Activated CD4-positive, alpha-beta T cell treated with anti-CD3 and anti-CD28 coated beads, Interleukin-2, amount 50 U/mL, for 1 hour (primary cell): ENCODE measurements at regions not wholly inside any gene's neighbourhood (a gene's known extent, or its start where the extent isn't known, plus 50 kb on each side); places are given as distances from the start of the nearest gene placed in this dataset.
"Not testable (repeated sequence)": the region's sequence is repeated elsewhere in the genome, so short reads cannot be mapped to it uniquely, and the experiment has no call there.

Source experiments
- DNase-seq: peaks from one replicate; pipeline ENCODE4 v3.0.0-alpha.2; 2020

- DNase-seq, result no peak
Measured at GRCh38 chr3:118504906-118505305, 529.7 kb downstream of the IGSF11 start.

GRCh38 chr3:118505784-118506183 lies 528.9 kb downstream of the IGSF11 start:
- DNase-seq, result no peak

GRCh38 chr3:118511402-118511801 lies 523.2 kb downstream of the IGSF11 start:
- DNase-seq, result no peak

GRCh38 chr3:118512301-118512700 lies 522.3 kb downstream of the IGSF11 start:
- no peak for DNase-seq

GRCh38 chr3:118525077-118525476 lies 509.6 kb downstream of the IGSF11 start:
- DNase-seq, result no peak

GRCh38 chr3:118526758-118527513 lies 507.7 kb downstream of the IGSF11 start:
- DNase-seq, result no peak

GRCh38 chr3:118527514-118528044 lies 507.1 kb downstream of the IGSF11 start:
- no peak for DNase-seq

GRCh38 chr3:118529554-118529953 lies 505.1 kb downstream of the IGSF11 start:
- DNase-seq, result no peak

GRCh38 chr3:118530350-118530922 lies 504.2 kb downstream of the IGSF11 start:
- no peak for DNase-seq

- not testable (repeated sequence) for DNase-seq
Measured at GRCh38 chr3:118530927-118531356, 503.7 kb downstream of the IGSF11 start.

GRCh38 chr3:118531816-118532215 lies 502.8 kb downstream of the IGSF11 start:
- no peak for DNase-seq

- DNase-seq, result no peak
Measured at GRCh38 chr3:118533676-118534075, 501.0 kb downstream of the IGSF11 start.

- no peak for DNase-seq
Measured at GRCh38 chr3:118534519-118534918, 500.1 kb downstream of the IGSF11 start.

GRCh38 chr3:118536764-118537163 lies 497.9 kb downstream of the IGSF11 start:
- DNase-seq, result no peak

- DNase-seq, result no peak
Measured at GRCh38 chr3:118537454-118537853, 497.2 kb downstream of the IGSF11 start.

- DNase-seq, result no peak
Measured at GRCh38 chr3:118538187-118538586, 496.5 kb downstream of the IGSF11 start.

- not testable (repeated sequence) for DNase-seq
Measured at GRCh38 chr3:118539820-118540447, 494.7 kb downstream of the IGSF11 start.

- not testable (repeated sequence) for DNase-seq
Measured at GRCh38 chr3:118540448-118540821, 494.2 kb downstream of the IGSF11 start.

- DNase-seq, result no peak
Measured at GRCh38 chr3:118540826-118541225, 493.8 kb downstream of the IGSF11 start.

- DNase-seq, result no peak
Measured at GRCh38 chr3:118541796-118542195, 492.9 kb downstream of the IGSF11 start.

GRCh38 chr3:118543832-118544231 lies 490.8 kb downstream of the IGSF11 start:
- no peak for DNase-seq

- DNase-seq, result no peak
Measured at GRCh38 chr3:118544458-118544857, 490.2 kb downstream of the IGSF11 start.

GRCh38 chr3:118548434-118548833 lies 486.2 kb downstream of the IGSF11 start:
- DNase-seq, result no peak

GRCh38 chr3:118550122-118550521 lies 484.5 kb downstream of the IGSF11 start:
- DNase-seq, result no peak
